ENCODE measurements at regions not wholly inside any gene's neighbourhood (a gene's known extent, or its start where the extent isn't known, plus 50 kb on each side); places are given as distances from the start of the nearest gene placed in this dataset.

DNA sequence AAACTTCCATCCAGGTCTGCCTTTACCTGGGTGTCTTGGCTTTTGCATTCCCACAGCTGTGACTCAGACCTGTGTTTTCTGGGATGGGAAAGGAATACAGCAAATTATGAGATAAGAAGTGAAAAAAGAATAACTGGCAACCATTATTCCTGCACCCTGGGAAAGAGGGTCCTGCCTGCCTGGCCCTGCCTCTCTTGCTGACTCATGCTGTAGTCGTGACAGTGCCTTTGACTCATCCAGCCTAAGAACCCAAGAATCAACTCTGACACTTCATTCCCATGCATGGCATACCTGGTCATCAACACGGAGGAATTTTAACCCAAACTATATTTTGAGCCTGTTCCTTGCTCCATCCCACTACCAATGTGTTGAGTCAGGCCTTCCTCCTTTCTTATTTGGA lies 185.4 kb upstream of the SERP2 start:
- TF ChIP-seq YY1 (IDR thresholded peaks at IDR 0.05; ENCODE audit: insufficient read depth, insufficient read length): no peak
- TF ChIP-seq SUZ12 (IDR thresholded peaks at IDR 0.05; ENCODE audit: extremely low read depth, insufficient read depth, insufficient read length): no peak
